ENCODE measurements at regions not wholly inside any gene's neighbourhood (a gene's known extent, or its start where the extent isn't known, plus 50 kb on each side); places are given as distances from the start of the nearest gene placed in this dataset.

GRCh38 chr18:31232775-31233424 lies 70.2 kb upstream of the DSC1 start:
- H3K27ac ChIP-seq: no peak overlapping the region
- H3K4me1 ChIP-seq: no peaks in the 10 kb centered on the region
- 93 to 94% methylated on average over 6 of the region's 6 CpGs for WGBS, 2 donors
- H3K4me3 ChIP-seq: no peak overlapping the region
- no peaks in the 10 kb centered on the region for H3K36me3 ChIP-seq
- no peaks in the 10 kb centered on the region for H3K27me3 ChIP-seq
- TF ChIP-seq EP300 (IDR thresholded peaks at IDR 0.05) (no peak), CTCF (IDR thresholded peaks at IDR 0.05) (no peak), POLR2A (IDR thresholded peaks at IDR 0.05) (no peak)
- no peaks in the 10 kb centered on the region for H3K9me3 ChIP-seq
- DNase-seq (ENCODE audit: low spot score in 2 of 2): no peak

- WGBS, 2 donors: 53 to 57% methylated on average over 3 of the region's 3 CpGs
- no peak for DNase-seq (ENCODE audit: low spot score in 2 of 2)
- TF ChIP-seq CTCF (IDR thresholded peaks at IDR 0.05): no peak
- no peak for TF ChIP-seq POLR2A (IDR thresholded peaks at IDR 0.05)
- TF ChIP-seq EP300 (IDR thresholded peaks at IDR 0.05): no peak
- H3K27ac ChIP-seq: no peak overlapping the region
- no peaks in the 10 kb centered on the region for H3K4me1 ChIP-seq
- no peak overlapping the region for H3K4me3 ChIP-seq
- H3K36me3 ChIP-seq: no peaks in the 10 kb centered on the region
- no peaks in the 10 kb centered on the region for H3K27me3 ChIP-seq
- H3K9me3 ChIP-seq: no peaks in the 10 kb centered on the region
Measured at GRCh38 chr18:31233621-31234275, 71.1 kb upstream of the DSC1 start.

DNA sequence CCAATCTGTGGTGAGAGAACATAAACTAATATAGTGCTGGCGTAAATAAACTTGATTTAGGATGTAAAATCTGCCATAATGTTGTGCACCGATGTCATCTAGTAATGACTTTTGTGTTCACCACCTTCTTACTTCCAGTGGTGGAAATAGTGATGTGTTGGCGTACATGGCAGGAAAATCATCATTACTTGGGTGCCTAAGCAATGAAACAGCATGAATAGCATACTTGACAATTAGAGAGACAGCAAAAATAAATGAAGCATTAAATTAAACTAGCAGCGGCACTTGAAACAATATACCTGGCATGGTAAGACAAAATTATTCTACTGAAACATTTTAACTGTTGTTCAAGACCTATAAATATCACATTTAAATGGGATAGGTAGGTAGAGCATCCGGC lies 73.2 kb upstream of the DSC1 start:
- Histone ChIP-seq H3K27me3 (no peaks in the 10 kb centered on the region), H3K4me3 (no peak overlapping the region), H3K4me1 (no peaks in the 10 kb centered on the region), H3K36me3 (no peaks in the 10 kb centered on the region), H3K27ac (no peak overlapping the region), H3K9me3 (no peaks in the 10 kb centered on the region)
- DNase-seq (ENCODE audit: low spot score in 2 of 2): no peak
- 93 to 94% methylated on average over 5 of the region's 5 CpGs for WGBS, 2 donors
- TF ChIP-seq POLR2A (IDR thresholded peaks at IDR 0.05) (no peak), EP300 (IDR thresholded peaks at IDR 0.05) (no peak), CTCF (IDR thresholded peaks at IDR 0.05) (no peak)

DNA sequence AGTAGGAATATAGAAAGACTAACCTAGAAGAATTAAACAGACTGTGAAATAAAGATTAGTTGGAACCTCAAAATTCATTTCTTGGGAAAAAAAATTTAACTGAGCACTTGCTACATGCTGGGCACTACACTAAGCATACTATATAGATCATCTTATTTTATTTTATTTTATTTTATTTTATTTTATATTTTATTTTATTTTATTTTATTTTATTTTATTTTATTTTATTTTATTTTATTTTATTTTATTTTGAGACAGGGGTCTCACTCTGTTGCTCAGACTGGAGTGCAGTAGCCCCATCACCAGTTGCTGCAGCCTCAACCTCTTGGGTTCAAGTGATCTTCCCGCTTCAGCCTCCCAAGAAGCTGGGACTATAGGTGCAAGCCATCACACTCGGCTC lies 74.5 kb upstream of the DSC1 start:
- DNase-seq (ENCODE audit: low spot score in 2 of 2): no peak
- no peaks in the 10 kb centered on the region for H3K36me3 ChIP-seq
- no peak overlapping the region for H3K4me3 ChIP-seq
- TF ChIP-seq POLR2A (IDR thresholded peaks at IDR 0.05): no peak
- TF ChIP-seq EP300 (IDR thresholded peaks at IDR 0.05): no peak
- no peak for TF ChIP-seq CTCF (IDR thresholded peaks at IDR 0.05)
- no peak overlapping the region for H3K27ac ChIP-seq
- no peaks in the 10 kb centered on the region for H3K9me3 ChIP-seq
- H3K27me3 ChIP-seq: no peaks in the 10 kb centered on the region
- no peaks in the 10 kb centered on the region for H3K4me1 ChIP-seq
- 93 to 100% methylated on average over 2 of the region's 2 CpGs for WGBS, 2 donors

DNA sequence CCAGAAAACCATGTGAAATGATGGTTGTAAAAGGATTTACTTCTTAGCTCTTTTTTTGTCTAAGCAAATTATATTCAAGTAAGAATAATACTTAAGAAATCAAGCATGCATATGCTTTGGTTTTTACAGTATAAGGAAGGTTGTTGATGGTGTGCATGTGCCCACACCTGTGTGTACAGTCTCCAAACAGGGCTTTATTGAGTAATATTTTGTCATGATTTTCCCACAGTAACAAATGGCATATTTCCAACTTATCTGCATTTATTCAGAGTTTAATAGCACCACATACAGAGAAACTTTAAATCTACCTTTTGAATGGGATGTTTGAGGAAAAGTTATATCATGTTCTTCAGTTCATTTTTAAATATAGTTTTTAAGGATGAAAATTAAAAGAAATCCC lies 76.5 kb upstream of the DSG1 start:
- Histone ChIP-seq H3K36me3 (no peaks in the 10 kb centered on the region), H3K4me3 (no peak overlapping the region), H3K4me1 (peaks cover 0 to 25% (median 2%) of the 10 kb centered on the region in 4 donors), H3K27me3 (no peaks in the 10 kb centered on the region), H3K27ac (no peak overlapping the region), H3K9me3 (no peaks in the 10 kb centered on the region)
- DNase-seq (ENCODE audit: low spot score in 2 of 2): no peak
- no peak for TF ChIP-seq POLR2A (IDR thresholded peaks at IDR 0.05)
- TF ChIP-seq EP300 (IDR thresholded peaks at IDR 0.05): no peak
- TF ChIP-seq CTCF (IDR thresholded peaks at IDR 0.05): no peak

Measured in tibial nerve (tissue), 4 donors.